CD8-positive, alpha-beta memory T cell (primary cell): ENCODE measurements at regions not wholly inside any gene's neighbourhood (a gene's known extent, or its start where the extent isn't known, plus 50 kb on each side); places are given as distances from the start of the nearest gene placed in this dataset.

Source experiments
- CTCF ChIA-PET: fragments of 350-600 bp; sonication (Branson Sonifier 250); formaldehyde crosslinking; loops from one replicate; lab custom pipeline; 2021; ENCODE audit warnings: antibody characterized with exemption; lab: Charles Lee
- POLR2A ChIA-PET: fragments of 350-600 bp; sonication (Branson Sonifier 250); formaldehyde crosslinking; loops from one replicate; lab custom pipeline; 2021; ENCODE audit warnings: antibody characterized with exemption; lab: Charles Lee
- DNase-seq, 5 donors: peaks; one replicate each; pipeline versions ENCODE4 v3.0.0 to v3.0.0-alpha.2; 2020 to 2022; ENCODE audit warnings: mixed read lengths in 1 of 5
- H3K27ac ChIP-seq: one replicate; pipeline ENCODE4 v1.7.0; 2013; ENCODE audit warnings: low read depth, mild to moderate bottlenecking, low read length, moderate library complexity
- H3K27me3 ChIP-seq: 2 replicates; pipeline ENCODE4 v1.7.0; 2013; ENCODE audit warnings: low read length, mild to moderate bottlenecking; ENCODE audit not compliant: insufficient read depth, poor library complexity, severe bottlenecking
- H3K36me3 ChIP-seq: 2 replicates; pipeline ENCODE4 v1.7.0; 2013; ENCODE audit warnings: mild to moderate bottlenecking, low read length, moderate library complexity; ENCODE audit not compliant: insufficient read depth
- H3K4me1 ChIP-seq: 2 replicates; pipeline ENCODE4 v1.7.0; 2013; ENCODE audit warnings: mild to moderate bottlenecking, low read length, moderate library complexity; ENCODE audit not compliant: insufficient read depth
- H3K4me3 ChIP-seq: 2 replicates; pipeline ENCODE4 v1.7.0; 2013; ENCODE audit warnings: mild to moderate bottlenecking, low read length
- H3K9me3 ChIP-seq: 2 replicates; pipeline ENCODE4 v1.7.0; 2013; ENCODE audit warnings: mild to moderate bottlenecking, low read length
- H3K27ac Mint-ChIP-seq, 8 donors: one replicate each; pipeline ENCODE4 v1.8.0; 2020 to 2021; ENCODE audit warnings: mixed read lengths in 8 of 8, mild to moderate bottlenecking in 6 of 8, inconsistent platforms in 3 of 8, moderate library complexity in 3 of 8
- H3K27me3 Mint-ChIP-seq, 2 donors: one replicate each; pipeline ENCODE4 v1.8.0; 2020 to 2021; ENCODE audit warnings: mixed read lengths in 2 of 2, mild to moderate bottlenecking in 1 of 2, moderate library complexity in 1 of 2
- H3K36me3 Mint-ChIP-seq, 3 donors: one replicate each; pipeline ENCODE4 v1.8.0; 2020 to 2021; ENCODE audit warnings: mixed read lengths in 3 of 3, inconsistent platforms in 1 of 3, mild to moderate bottlenecking in 1 of 3
- H3K4me1 Mint-ChIP-seq, 3 donors: one replicate each; pipeline ENCODE4 v1.8.0; 2020 to 2021; ENCODE audit warnings: mixed read lengths in 3 of 3, inconsistent platforms in 1 of 3, mild to moderate bottlenecking in 1 of 3
- H3K4me3 Mint-ChIP-seq, 7 donors: one replicate each; pipeline ENCODE4 v1.8.0; 2020 to 2021; ENCODE audit warnings: mixed read lengths in 7 of 7, mild to moderate bottlenecking in 6 of 7, moderate library complexity in 4 of 7, inconsistent platforms in 2 of 7
- H3K9me3 Mint-ChIP-seq, 5 donors: one replicate each; pipeline ENCODE4 v1.8.0; 2020 to 2022; ENCODE audit warnings: mixed read lengths in 5 of 5, mild to moderate bottlenecking in 3 of 5, moderate library complexity in 2 of 5, inconsistent platforms in 1 of 5

GRCh38 chr5:126268697-126269315, 154.4 kb upstream of the GRAMD2B start:
- H3K27ac Mint-ChIP-seq = no peak overlapping the region
- no peaks in the 10 kb centered on the region for H3K4me1 ChIP-seq
- no peaks in the 10 kb centered on the region for H3K9me3 ChIP-seq
- CTCF ChIA-PET = no interaction called here
- DNase-seq = no peak
- H3K9me3 Mint-ChIP-seq = no peaks in the 10 kb centered on the region
- no peaks in the 10 kb centered on the region for H3K27me3 ChIP-seq
- POLR2A ChIA-PET = no interaction called here
- H3K4me1 Mint-ChIP-seq = no peaks in the 10 kb centered on the region
- H3K27ac ChIP-seq = no peak overlapping the region
- H3K27me3 Mint-ChIP-seq = peaks cover 4% of the 10 kb centered on the region in 2 donors
- H3K4me3 Mint-ChIP-seq = no peak overlapping the region
- H3K36me3 Mint-ChIP-seq = no peaks in the 10 kb centered on the region
- H3K36me3 ChIP-seq = no peaks in the 10 kb centered on the region
- no peak overlapping the region for H3K4me3 ChIP-seq

GRCh38 chr5:126269511-126269910, 153.7 kb upstream of the GRAMD2B start:
- Histone ChIP-seq H3K4me3 (no peak overlapping the region), H3K36me3 (no peaks in the 10 kb centered on the region), H3K27ac (no peak overlapping the region), H3K9me3 (no peaks in the 10 kb centered on the region), H3K27me3 (no peaks in the 10 kb centered on the region), H3K4me1 (no peaks in the 10 kb centered on the region)
- no peak overlapping the region for H3K27ac Mint-ChIP-seq
- no peak for DNase-seq
- ChIA-PET CTCF (no interaction called here), POLR2A (no interaction called here)
- no peaks in the 10 kb centered on the region for H3K4me1 Mint-ChIP-seq
- no peaks in the 10 kb centered on the region for H3K9me3 Mint-ChIP-seq
- peaks cover 4% of the 10 kb centered on the region in 2 donors for H3K27me3 Mint-ChIP-seq
- no peak overlapping the region for H3K4me3 Mint-ChIP-seq
- no peaks in the 10 kb centered on the region for H3K36me3 Mint-ChIP-seq

GRCh38 chr5:126271141-126271540, 152.1 kb upstream of the GRAMD2B start:
- CTCF ChIA-PET = no interaction called here
- Mint-ChIP-seq H3K4me3 (no peak overlapping the region), H3K36me3 (no peaks in the 10 kb centered on the region), H3K4me1 (no peaks in the 10 kb centered on the region), H3K9me3 (peaks cover 0 to 2% (median 0%) of the 10 kb centered on the region in 5 donors), H3K27ac (no peak overlapping the region), H3K27me3 (peaks cover 4% of the 10 kb centered on the region in 2 donors)
- Histone ChIP-seq H3K4me1 (no peaks in the 10 kb centered on the region), H3K4me3 (no peak overlapping the region), H3K36me3 (no peaks in the 10 kb centered on the region), H3K27me3 (no peaks in the 10 kb centered on the region), H3K9me3 (no peaks in the 10 kb centered on the region), H3K27ac (no peak overlapping the region)
- no peak for DNase-seq
- POLR2A ChIA-PET = no interaction called here

GRCh38 chr5:126274076-126274762, 149.0 kb upstream of the GRAMD2B start:
- Histone ChIP-seq H3K4me3 (no peak overlapping the region), H3K27me3 (no peaks in the 10 kb centered on the region), H3K4me1 (no peaks in the 10 kb centered on the region), H3K27ac (no peak overlapping the region), H3K9me3 (no peaks in the 10 kb centered on the region), H3K36me3 (no peaks in the 10 kb centered on the region)
- Mint-ChIP-seq H3K4me1 (no peaks in the 10 kb centered on the region), H3K9me3 (peaks cover 0 to 2% (median 0%) of the 10 kb centered on the region in 5 donors), H3K27ac (no peak overlapping the region), H3K36me3 (no peaks in the 10 kb centered on the region), H3K4me3 (no peak overlapping the region), H3K27me3 (peaks cover 4% of the 10 kb centered on the region in 2 donors)
- DNase-seq = no peak
- ChIA-PET POLR2A (no interaction called here), CTCF (no interaction called here)

GRCh38 chr5:126274763-126275125, 148.5 kb upstream of the GRAMD2B start:
- ChIA-PET POLR2A (no interaction called here), CTCF (no interaction called here)
- peaks cover 0 to 2% (median 0%) of the 10 kb centered on the region in 5 donors for H3K9me3 Mint-ChIP-seq
- no peak overlapping the region for H3K4me3 ChIP-seq
- H3K4me1 ChIP-seq = no peaks in the 10 kb centered on the region
- no peaks in the 10 kb centered on the region for H3K36me3 ChIP-seq
- H3K4me3 Mint-ChIP-seq = no peak overlapping the region
- no peaks in the 10 kb centered on the region for H3K36me3 Mint-ChIP-seq
- DNase-seq = no peak
- H3K9me3 ChIP-seq = no peaks in the 10 kb centered on the region
- no peak overlapping the region for H3K27ac ChIP-seq
- no peak overlapping the region for H3K27ac Mint-ChIP-seq
- H3K27me3 ChIP-seq = no peaks in the 10 kb centered on the region
- peaks cover 0 to 3% of the 10 kb centered on the region in 2 donors for H3K27me3 Mint-ChIP-seq
- H3K4me1 Mint-ChIP-seq = no peaks in the 10 kb centered on the region

GRCh38 chr5:126277762-126278161, 145.4 kb upstream of the GRAMD2B start:
- no peak overlapping the region for H3K27ac ChIP-seq
- H3K36me3 Mint-ChIP-seq = no peaks in the 10 kb centered on the region
- no peaks in the 10 kb centered on the region for H3K27me3 ChIP-seq
- H3K4me3 ChIP-seq = no peak overlapping the region
- H3K4me3 Mint-ChIP-seq = no peak overlapping the region
- DNase-seq = no peak
- no peaks in the 10 kb centered on the region for H3K9me3 ChIP-seq
- no peak overlapping the region for H3K27ac Mint-ChIP-seq
- no peaks in the 10 kb centered on the region for H3K27me3 Mint-ChIP-seq
- CTCF ChIA-PET = no interaction called here
- H3K4me1 ChIP-seq = no peaks in the 10 kb centered on the region
- H3K36me3 ChIP-seq = no peaks in the 10 kb centered on the region
- POLR2A ChIA-PET = no interaction called here
- H3K9me3 Mint-ChIP-seq = peaks cover 0 to 2% (median 0%) of the 10 kb centered on the region in 5 donors
- H3K4me1 Mint-ChIP-seq = no peaks in the 10 kb centered on the region

- peaks cover 0 to 2% (median under 1%) of the 10 kb centered on the region in 5 donors for H3K9me3 Mint-ChIP-seq
- Histone ChIP-seq H3K36me3 (no peaks in the 10 kb centered on the region), H3K4me1 (no peaks in the 10 kb centered on the region), H3K27me3 (no peaks in the 10 kb centered on the region), H3K9me3 (no peaks in the 10 kb centered on the region), H3K4me3 (no peak overlapping the region), H3K27ac (no peak overlapping the region)
- ChIA-PET POLR2A (no interaction called here), CTCF (no interaction called here)
- no peak overlapping the region for H3K4me3 Mint-ChIP-seq
- peaks cover 0 to 5% of the 10 kb centered on the region in 2 donors for H3K27me3 Mint-ChIP-seq
- DNase-seq = no peak
- H3K36me3 Mint-ChIP-seq = no peaks in the 10 kb centered on the region
- no peaks in the 10 kb centered on the region for H3K4me1 Mint-ChIP-seq
- no peak overlapping the region for H3K27ac Mint-ChIP-seq
Observed at GRCh38 chr5:126280343-126280742, 142.9 kb upstream of the GRAMD2B start.

- no peak for DNase-seq
- no peak overlapping the region for H3K27ac Mint-ChIP-seq
- peaks cover 0 to 3% (median 0%) of the 10 kb centered on the region in 5 donors for H3K9me3 Mint-ChIP-seq
- ChIA-PET POLR2A (no interaction called here), CTCF (no interaction called here)
- Histone ChIP-seq H3K4me1 (no peaks in the 10 kb centered on the region), H3K27me3 (no peaks in the 10 kb centered on the region), H3K4me3 (no peak overlapping the region), H3K36me3 (no peaks in the 10 kb centered on the region), H3K9me3 (no peaks in the 10 kb centered on the region), H3K27ac (no peak overlapping the region)
- no peak overlapping the region for H3K4me3 Mint-ChIP-seq
- H3K4me1 Mint-ChIP-seq = no peaks in the 10 kb centered on the region
- peaks cover 0 to 6% of the 10 kb centered on the region in 2 donors for H3K27me3 Mint-ChIP-seq
- H3K36me3 Mint-ChIP-seq = no peaks in the 10 kb centered on the region
Observed at GRCh38 chr5:126280846-126281245, 142.4 kb upstream of the GRAMD2B start.
